RWPE2 (cell line): ENCODE measurements at regions not wholly inside any gene's neighbourhood (a gene's known extent, or its start where the extent isn't known, plus 50 kb on each side); places are given as distances from the start of the nearest gene placed in this dataset.

Experiments used
- ATAC-seq: fragments of 200-7000 bp; cut with Tn5 transposase; 3 replicates; pipeline ENCODE4 v1.9.1; 2021; ENCODE audit warnings: low read depth
- DNase-seq: peaks from one replicate; pipeline ENCODE4 v3.0.0-alpha.2; 2020; ENCODE audit warnings: low spot score
- H3K27ac ChIP-seq: fragments of 450-650 bp; 2 replicates; pipeline ENCODE4 v1.5.1; 2017; ENCODE audit warnings: mild to moderate bottlenecking; ENCODE audit not compliant: poor library complexity, severe bottlenecking
- H3K27me3 ChIP-seq: fragments of 250-450 bp; sonication (Bioruptor Pico); 2 replicates; pipeline ENCODE4 v1.5.1; 2021; ENCODE audit warnings: mild to moderate bottlenecking, moderate library complexity; ENCODE audit not compliant: insufficient read depth, poor library complexity, severe bottlenecking
- H3K36me3 ChIP-seq: fragments of 250-450 bp; sonication (Bioruptor Pico); 2 replicates; pipeline ENCODE4 v1.5.1; 2020; ENCODE audit warnings: low read depth, mild to moderate bottlenecking, moderate library complexity
- H3K4me1 ChIP-seq: fragments of 250-450 bp; sonication (Bioruptor Pico); 2 replicates; pipeline ENCODE4 v1.5.1; 2021; ENCODE audit warnings: mild to moderate bottlenecking, moderate library complexity; ENCODE audit not compliant: insufficient read depth, poor library complexity, severe bottlenecking
- H3K4me3 ChIP-seq: fragments of 250-450 bp; sonication (Bioruptor Pico); 2 replicates; pipeline ENCODE4 v1.5.1; 2021; ENCODE audit warnings: mild to moderate bottlenecking, moderate library complexity; ENCODE audit not compliant: severe bottlenecking
- H3K9me3 ChIP-seq: fragments of 250-450 bp; sonication (Bioruptor Pico); 2 replicates; pipeline ENCODE4 v1.5.1; 2021; ENCODE audit warnings: mild to moderate bottlenecking, moderate library complexity; ENCODE audit not compliant: severe bottlenecking
- CTCF ChIP-seq: fragments of 450-650 bp; IDR thresholded peaks from one replicate; pipeline ENCODE4 v1.5.1; 2017; ENCODE audit warnings: mild to moderate bottlenecking, moderate library complexity; ENCODE audit not compliant: poor library complexity, severe bottlenecking

GRCh38 chr2:133937669-133938068, 316.2 kb upstream of the MGAT5 start:
- no peak for TF ChIP-seq CTCF
- Histone ChIP-seq H3K4me3 (no peak overlapping the region), H3K4me1 (no peaks in the 10 kb centered on the region), H3K36me3 (no peaks in the 10 kb centered on the region), H3K27ac (no peak overlapping the region), H3K27me3 (peaks cover 2% of the 10 kb centered on the region), H3K9me3 (no peaks in the 10 kb centered on the region)
- no peak for DNase-seq
- no peak for ATAC-seq

- H3K27me3 ChIP-seq: no peaks in the 10 kb centered on the region
- no peaks in the 10 kb centered on the region for H3K9me3 ChIP-seq
- no peak for TF ChIP-seq CTCF
- H3K36me3 ChIP-seq: no peaks in the 10 kb centered on the region
- H3K27ac ChIP-seq: no peak overlapping the region
- H3K4me3 ChIP-seq: no peak overlapping the region
- no peak for DNase-seq
- ATAC-seq: no peak
- H3K4me1 ChIP-seq: no peaks in the 10 kb centered on the region
Measured at GRCh38 chr2:133940134-133940533, 313.7 kb upstream of the MGAT5 start.

GRCh38 chr2:133941666-133942065, 312.2 kb upstream of the MGAT5 start:
- DNase-seq: no peak
- H3K4me3 ChIP-seq: no peak overlapping the region
- H3K27ac ChIP-seq: no peak overlapping the region
- H3K9me3 ChIP-seq: no peaks in the 10 kb centered on the region
- H3K4me1 ChIP-seq: no peaks in the 10 kb centered on the region
- TF ChIP-seq CTCF: no peak
- H3K27me3 ChIP-seq: no peaks in the 10 kb centered on the region
- no peaks in the 10 kb centered on the region for H3K36me3 ChIP-seq
- no peak for ATAC-seq

GRCh38 chr2:133942398-133942797, 311.5 kb upstream of the MGAT5 start:
- Histone ChIP-seq H3K4me3 (no peak overlapping the region), H3K27me3 (no peaks in the 10 kb centered on the region), H3K36me3 (no peaks in the 10 kb centered on the region), H3K4me1 (no peaks in the 10 kb centered on the region), H3K9me3 (no peaks in the 10 kb centered on the region), H3K27ac (no peak overlapping the region)
- no peak for TF ChIP-seq CTCF
- DNase-seq: no peak
- no peak for ATAC-seq

GRCh38 chr2:133943108-133943507, 310.8 kb upstream of the MGAT5 start:
- no peak for DNase-seq
- no peaks in the 10 kb centered on the region for H3K4me1 ChIP-seq
- H3K36me3 ChIP-seq: no peaks in the 10 kb centered on the region
- no peak for ATAC-seq
- no peak for TF ChIP-seq CTCF
- no peaks in the 10 kb centered on the region for H3K27me3 ChIP-seq
- no peak overlapping the region for H3K27ac ChIP-seq
- H3K4me3 ChIP-seq: no peak overlapping the region
- H3K9me3 ChIP-seq: no peaks in the 10 kb centered on the region
